ENCODE measurements at regions not wholly inside any gene's neighbourhood (a gene's known extent, or its start where the extent isn't known, plus 50 kb on each side); places are given as distances from the start of the nearest gene placed in this dataset.
"Not testable (repeated sequence)": the region's sequence is repeated elsewhere in the genome, so short reads cannot be mapped to it uniquely, and the experiment has no call there.

DNA sequence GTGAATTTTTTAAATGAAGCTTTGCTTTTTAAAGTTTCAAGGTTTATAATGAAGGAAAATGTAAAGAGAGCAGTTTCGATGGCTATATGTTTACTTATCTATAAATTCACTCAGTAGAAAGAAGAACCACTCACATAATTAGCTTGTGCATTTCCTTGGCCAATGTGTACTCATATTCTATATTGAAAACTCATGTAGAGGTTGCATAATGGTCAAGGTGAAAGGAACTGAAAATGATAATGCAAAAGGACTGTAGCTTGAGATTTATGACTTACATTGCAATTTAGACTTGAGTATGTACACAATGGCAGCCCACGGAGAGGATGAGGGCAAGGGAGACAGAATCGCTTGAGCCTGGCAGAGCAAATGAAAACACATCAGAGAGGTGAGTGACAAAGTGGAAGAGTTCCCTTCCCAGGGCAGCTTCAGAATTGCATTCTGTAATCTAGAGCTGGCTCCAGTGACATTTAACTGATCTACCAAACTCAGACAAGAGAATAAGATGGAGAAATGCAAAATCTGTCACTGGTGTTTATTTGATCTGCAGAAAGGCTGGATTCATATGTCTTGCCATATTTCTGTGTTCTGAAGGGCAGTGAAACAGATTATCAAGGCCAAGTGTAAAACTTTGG is 191.8 kb downstream of the TMEM200A start:
- no peak for DNase-seq (ENCODE audit: low read depth)

DNA sequence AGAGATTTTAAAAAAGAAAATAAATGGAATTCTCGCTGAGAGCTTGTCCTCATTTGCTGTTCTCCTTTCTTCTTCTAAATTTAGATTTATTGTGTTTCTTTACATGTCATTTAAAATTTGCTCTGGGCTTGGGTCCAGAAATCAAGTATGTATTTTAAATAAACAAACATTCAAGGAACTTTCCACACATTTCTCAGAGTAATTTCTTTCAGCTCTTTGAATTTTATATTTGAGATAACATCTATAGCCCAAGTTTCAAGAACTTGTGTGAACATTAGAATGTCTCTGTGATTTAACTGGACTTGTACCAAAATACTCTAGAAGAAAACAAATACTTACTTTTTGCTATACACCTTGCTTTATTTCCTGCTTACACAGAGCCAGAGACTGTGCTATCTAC is 192.3 kb downstream of the TMEM200A start:
- DNase-seq (ENCODE audit: low read depth): no peak

DNA sequence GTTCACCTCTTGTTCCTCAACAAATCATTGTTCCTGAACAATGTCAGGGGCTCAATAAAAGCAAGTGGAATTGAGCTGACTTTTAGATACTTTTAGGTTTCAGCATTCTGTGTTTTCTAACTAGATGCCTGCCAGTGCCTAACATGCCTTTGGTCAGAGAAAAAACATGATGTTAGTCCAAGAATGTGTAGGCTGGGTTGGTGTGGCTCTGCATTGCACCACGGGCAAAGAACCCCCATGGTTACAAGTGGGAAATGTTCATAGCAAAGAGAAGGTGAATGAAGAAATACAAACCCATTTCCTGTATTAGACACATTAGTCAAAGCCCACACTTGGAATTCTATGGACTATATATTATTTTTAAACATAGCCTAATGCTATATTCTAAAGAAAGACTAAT is 193.3 kb downstream of the TMEM200A start:
- DNase-seq (ENCODE audit: low read depth): no peak

DNA sequence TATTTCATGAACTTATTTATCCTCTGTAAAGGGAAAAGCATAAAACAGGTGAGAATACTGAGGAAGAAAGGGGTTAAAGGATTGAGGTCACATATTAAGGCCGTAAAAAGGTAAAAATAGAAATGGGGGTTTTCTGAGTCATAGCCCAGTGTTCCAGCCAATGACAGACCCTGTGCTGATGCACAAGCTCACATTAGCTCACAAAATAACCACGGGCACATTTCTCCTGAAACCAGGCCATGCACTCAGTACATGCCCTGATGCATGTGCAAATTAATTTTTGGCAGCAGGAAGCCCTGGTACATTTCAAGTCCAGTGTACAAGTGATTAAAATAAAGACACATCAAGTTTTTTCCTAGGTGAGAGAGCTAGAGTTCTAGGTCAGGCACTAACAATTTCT is 194.4 kb downstream of the TMEM200A start:
- DNase-seq (ENCODE audit: low read depth): peak; percentile 42

DNA sequence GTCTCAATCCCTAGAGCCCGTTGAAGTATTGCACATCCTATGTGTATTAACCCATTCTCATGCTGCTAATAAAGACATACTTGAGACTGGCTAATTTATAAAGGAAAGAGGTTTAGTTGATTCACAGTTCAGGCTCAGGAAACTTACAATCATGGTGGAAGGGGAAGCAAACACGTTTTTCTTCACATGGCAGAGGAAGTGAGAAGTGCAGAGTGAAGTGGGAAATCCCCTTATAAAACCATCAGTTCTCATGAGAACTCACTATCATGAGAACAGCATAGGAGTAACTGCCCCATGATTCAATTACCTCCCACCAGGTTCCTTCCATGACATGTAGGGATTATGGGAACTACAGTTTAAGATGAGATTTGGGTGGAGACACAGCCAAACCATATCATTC is 195.3 kb downstream of the TMEM200A start:
- DNase-seq (ENCODE audit: low read depth): not testable (repeated sequence)

DNA sequence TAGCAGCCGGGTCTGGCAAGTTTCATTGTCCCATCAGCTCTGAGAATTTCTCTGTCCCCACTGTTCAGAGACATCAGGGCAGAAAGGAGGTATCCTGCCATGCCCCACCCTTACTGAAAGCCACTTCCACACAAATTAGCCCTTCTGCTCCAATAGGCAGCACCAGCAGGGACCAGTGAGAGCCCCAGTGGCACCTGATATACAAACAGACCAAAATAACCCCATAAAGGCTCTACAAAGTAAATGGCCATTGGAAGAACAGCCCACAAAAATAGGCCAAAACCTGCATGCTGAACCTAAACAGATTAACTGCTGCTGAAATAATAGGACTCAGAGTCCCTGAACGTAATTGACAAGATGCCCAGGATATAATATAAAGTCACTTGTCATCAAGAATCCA is 199.9 kb downstream of the TMEM200A start:
- no peak for DNase-seq (ENCODE audit: low read depth)

DNA sequence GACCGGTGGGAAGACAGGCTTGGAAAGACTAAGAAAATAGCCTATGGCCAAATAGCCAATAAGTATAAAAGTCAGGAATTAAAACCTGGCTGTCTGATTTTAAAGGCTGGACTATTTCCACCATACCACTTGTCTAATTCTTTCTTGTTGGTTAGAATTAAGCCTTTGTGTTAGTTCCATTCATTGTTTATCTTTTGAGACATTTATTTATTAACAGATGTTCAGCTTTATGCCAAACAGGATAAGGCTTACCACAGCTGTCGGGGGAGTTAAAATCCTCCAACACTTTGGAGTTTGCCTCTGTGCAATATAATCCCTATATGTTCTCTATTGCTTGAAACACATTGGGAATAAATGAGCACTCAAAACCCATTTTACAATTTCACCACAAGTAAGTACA is 208.3 kb downstream of the TMEM200A start:
- DNase-seq (ENCODE audit: low read depth): no peak

DNA sequence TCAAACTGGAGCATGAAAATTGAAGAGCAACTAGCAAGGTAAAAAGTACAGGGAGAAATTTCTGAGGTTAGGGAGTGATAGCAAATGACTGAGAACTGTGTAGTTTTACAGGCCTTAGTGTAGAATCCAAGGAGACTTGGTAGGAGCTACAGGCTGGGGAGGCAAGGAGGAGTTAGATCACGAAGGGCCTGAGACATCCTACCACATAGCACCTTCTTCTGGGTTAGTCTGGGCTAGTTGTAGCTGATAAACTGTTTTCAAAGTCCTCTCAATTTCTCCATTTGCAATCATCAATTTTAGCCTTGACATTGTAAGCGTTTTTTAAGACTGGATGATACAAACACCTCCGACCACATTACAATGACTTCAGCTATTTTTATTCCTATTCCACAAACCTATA is 209.7 kb downstream of the TMEM200A start:
- no peak for DNase-seq (ENCODE audit: low read depth)

DNA sequence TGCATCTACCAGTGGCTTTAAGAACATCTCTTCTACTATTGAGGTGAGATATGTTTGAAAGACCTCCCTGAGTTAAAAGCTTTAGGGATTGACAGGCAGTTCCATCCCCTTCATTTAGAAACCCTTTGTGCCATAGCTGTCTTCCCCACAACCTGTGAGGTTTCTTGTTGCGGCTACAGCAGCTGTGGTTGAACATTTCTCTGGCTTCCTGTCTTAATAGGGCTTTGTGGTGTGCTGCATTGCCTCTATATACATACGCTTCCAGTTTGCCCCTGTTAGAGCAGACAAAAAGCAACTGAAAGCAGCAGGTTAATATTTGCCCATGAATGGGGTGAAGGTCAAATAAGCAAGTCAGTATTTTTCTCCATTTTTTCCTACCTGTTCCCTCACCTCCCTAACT is 210.2 kb downstream of the TMEM200A start:
- DNase-seq (ENCODE audit: low read depth): no peak

DNA sequence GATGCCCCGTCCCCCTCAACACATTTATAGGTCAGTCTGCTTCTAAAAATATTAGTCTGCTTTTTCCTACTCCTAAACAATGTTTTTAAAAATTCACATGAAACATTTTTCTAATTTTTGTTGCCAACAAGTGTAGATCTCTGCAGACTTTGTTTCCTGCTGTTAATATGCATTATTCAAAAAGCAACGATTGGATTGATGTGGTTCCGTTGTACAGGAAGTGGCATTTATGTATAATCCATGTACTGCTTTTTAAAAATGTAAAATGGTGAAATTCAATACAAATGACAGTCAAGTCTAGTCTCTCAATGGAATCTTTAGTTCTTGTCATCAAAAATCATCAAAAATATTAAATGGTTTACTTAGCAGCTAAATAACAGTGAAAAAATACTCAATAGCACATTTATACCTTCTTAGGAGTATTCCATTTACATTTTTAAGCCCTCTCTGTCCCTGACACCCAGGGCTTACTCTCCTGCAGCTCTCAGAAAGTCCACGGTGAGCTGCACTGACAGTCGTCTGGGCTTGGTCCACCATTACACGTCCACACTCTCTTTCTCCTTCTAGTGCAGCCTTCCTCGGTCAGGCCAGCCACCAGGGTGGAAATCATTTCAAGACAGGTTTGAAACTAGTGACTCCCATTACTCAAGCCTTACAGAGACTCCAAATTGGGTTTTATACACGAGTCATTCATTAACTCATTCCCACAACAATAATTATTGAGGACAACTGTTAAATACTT is 211.5 kb downstream of the TMEM200A start:
- DNase-seq (ENCODE audit: low read depth): no peak

DNA sequence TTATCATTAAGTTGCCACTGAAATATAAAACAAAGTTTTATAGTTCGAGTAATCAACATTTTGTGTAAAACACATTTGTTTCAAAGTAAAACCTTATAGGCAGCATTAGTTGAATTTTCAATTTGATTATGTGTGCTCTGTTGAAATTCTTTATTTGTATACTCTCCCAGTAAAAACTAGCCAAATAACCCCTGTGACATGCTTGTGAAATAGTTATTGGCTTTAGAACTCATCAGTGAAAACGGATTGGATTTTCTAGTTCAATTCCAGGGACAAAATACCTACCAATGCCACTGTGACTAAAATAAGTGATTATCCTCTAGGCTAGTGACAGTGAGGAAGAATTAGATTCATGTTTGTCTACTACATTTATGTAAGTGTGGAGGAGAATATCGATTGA is 212.9 kb downstream of the TMEM200A start:
- no peak for DNase-seq (ENCODE audit: low read depth)

DNA sequence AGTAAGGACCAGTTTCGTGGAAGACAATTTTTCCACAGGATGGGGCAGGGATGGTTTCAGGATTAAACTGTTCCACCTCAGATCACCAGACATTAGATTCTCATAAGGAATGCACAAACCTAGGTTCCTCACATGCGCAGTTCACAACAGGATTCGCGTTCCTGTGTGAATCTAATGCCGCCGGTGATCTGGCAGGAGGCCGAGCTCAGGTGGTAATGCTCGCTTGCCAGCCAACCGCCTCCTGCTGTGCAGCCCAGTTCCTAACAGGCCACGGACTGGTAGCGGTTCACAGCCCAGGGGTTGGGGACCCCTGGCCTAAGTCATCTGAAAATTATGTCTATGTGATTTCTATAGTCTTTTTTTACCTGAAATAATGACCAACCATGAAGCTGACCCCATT is 217.5 kb downstream of the TMEM200A start:
- DNase-seq (ENCODE audit: low read depth): no peak

DNA sequence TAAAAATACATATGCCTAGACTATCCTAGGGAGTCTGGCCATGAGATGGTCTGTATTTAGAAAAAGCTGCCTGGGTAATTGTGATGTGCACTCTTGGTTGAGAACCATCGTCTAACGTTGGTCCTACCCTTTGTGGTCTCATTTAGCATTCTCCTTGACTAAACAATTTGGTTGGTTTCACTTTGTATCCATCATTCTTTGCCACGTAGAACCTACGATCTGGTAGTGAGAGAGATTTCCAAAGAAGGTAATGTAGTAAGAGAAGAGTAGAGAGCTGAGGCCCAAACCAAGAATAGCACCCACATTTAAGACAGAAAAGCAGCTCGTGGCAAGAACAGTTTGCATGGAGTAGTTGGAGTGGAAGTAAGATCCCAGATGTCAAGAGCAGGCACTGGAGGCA is 219.8 kb downstream of the TMEM200A start:
- DNase-seq (ENCODE audit: low read depth): no peak

DNA sequence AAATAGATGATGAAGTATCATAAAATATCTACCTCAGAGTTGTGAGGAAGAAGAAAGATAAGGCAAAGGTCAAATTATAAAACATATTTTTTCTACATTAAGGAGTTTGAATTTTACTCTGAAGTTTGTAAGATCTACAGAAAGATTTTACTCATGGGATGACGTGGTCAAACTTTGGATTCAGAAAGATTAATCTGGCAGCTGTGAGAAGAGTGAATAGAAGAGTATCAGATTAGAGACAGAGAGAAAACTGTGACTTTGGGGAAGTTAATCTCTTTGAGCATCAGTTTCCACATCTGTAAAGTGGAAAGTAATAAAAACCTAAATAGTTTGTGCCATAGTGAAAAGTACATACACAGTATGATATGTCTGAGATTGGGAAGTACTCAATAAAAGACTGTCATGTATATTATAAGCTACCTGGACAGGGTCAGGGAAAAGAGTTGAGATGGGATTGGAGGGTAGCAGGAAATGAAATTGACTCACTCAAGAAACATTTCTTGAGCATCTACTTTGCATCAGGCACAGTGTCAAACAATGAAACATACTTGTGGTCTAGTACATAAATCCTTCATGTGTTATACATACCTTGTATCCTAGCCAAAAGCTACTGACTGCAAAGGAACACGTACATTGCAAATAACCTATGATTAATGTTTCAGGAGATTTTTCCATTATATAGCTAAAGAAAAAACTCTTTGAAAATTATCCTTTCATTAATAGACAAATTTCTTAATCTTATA is 222.1 kb downstream of the TMEM200A start:
- DNase-seq (ENCODE audit: low read depth): peak; percentile 91

DNA sequence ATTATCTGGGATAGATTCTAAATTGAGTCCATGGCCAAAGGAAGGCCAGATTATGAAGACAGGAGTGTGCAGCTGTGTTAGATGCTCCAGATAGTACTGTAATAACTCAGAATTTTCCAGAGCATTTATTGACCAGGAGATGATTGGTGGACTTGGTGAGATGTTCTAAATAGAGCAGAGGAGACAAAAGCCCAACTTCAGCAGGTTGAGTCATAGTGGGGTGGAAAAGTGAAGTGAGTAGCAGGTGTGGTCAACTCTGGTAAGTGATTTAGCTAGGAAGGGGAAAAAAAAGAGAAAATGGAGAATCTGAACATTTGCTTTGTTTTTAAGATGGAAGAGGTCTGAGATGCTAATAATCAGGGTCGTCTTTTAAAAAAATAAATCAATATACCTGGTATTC is 227.4 kb downstream of the TMEM200A start:
- no peak for DNase-seq (ENCODE audit: low read depth)

DNA sequence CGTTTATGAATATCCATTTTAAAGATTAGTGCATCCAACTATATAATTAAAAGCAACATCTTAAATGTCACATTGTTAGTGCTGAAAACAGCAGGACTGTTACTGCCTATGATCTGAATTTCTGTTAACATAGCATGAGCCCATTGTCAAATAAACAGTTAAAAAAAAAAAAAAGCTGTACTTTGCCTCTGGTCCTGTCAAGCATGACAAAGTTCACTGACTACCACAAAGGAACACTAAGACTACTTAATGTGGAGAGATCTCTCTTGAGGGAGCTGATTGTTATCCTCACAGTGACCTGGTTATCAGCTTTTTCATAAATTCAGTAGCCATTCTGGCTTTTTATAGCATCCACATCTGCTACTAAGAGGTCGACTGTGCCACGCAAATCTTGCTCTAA is 228.1 kb downstream of the TMEM200A start:
- DNase-seq (ENCODE audit: low read depth): no peak

DNA sequence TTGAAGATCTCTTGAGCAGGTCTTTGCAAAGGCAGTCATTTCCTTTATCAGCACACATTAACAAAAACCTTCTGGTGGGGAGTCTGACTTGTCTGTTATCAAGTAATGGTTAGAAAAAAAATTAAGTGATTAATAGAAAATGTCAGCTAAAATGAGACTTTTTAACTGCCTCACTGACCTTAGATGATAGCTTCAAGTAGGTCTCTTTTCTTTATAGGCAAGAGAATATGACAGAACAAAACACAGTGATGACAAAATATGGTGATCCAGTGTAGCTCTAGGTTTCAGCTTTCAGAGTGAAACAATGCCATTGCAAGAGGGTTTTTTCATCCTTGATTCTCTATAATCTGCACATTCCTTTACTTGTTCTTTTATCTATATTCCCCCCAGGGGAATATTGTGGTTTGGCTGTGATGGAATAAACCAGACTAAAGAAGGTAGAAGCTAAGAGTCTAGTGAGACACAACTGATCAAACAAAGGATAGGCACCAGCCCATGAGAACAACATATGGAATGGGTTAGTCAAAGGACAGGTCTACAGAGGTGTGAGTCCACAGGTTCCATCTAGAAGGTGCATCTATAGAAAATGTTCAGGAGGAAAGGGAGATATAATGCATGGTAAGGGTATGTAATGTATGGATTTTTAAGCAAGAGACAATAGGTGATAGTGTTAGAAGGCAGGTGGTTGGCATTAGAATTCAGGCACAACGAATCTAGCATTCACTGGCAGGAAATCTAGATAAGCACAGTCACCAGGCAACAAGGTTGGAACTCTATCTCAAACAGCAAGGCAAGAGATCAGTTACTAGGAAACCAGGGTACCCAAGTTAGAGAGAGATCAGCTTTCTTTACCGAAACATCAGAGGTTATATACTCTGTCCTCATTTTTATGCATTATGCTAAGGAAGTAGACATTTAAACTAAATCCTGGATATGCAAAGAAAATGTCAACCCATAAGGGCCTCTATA is 228.9 kb upstream of the SMLR1 start:
- DNase-seq (ENCODE audit: low read depth): no peak

DNA sequence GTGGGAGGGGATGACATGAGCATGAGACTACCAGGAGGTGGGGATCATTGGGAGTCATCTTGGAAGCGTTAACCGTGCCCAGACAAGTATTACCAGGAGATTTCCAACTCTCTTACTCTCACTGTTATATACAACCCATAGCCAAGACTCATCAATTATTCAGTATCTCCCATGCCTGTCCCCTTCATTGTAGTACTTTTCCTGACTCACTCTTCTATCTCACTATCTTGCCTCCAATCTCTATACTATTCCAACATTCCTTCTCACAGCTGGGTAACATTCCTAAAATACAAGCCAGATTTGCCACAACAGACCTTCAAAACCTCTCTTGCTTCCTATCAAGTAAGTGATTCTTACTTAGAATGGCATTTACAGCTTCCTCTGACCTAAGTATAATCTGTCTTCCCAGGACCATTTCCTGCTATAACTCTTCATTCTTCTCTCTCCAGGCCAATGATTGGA is 226.3 kb upstream of the SMLR1 start:
- DNase-seq (ENCODE audit: low read depth): peak; percentile 85

DNA sequence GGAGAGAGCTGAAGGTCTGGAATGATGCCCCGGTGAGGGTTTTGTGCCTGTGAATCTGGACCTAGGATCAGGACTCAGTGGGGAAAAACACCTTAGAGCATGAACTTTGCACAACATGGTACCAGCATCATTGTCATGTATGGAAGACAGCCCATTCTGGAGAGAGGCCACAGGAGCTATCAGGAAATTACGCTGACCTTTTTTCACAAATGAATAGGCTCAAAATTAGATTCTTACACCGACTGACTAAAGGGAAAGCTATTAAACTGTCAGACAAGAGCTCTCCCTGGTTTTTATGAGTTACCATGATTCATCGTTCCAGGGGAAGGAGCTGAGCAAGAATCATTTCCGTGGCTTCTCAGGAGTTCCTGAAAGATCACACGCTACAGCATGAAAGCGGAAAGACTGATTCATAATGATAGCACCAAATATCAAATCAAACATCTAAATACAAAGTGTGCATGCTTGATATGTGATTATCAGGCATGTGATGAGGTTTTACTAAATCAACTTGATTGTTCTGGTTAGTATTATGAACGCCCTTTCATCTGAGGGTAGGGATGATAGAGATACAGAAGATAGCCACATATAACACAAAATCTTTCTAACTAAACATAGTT is 224.9 kb upstream of the SMLR1 start:
- peak; percentile 99 for DNase-seq (ENCODE audit: low read depth)

DNA sequence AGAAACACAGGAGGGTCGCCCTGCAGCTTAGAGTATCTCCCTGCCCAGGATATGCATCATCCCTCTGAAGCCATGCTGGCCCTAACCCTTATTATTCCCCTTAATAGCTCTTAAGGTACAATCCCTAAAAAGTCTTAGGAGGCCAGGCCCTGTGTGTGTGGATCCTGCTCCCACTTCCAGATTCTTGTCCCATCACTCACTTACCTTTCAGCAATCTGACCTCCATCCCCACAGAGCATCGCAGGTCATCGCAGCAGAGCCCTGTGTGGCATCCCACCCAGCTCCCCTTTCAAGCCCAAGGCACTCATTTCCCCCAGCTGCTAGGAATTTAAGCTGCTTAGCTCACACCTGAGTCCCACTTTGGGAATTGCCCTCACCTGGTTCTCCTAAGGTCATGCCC is 223.8 kb upstream of the SMLR1 start:
- no peak for DNase-seq (ENCODE audit: low read depth)

DNA sequence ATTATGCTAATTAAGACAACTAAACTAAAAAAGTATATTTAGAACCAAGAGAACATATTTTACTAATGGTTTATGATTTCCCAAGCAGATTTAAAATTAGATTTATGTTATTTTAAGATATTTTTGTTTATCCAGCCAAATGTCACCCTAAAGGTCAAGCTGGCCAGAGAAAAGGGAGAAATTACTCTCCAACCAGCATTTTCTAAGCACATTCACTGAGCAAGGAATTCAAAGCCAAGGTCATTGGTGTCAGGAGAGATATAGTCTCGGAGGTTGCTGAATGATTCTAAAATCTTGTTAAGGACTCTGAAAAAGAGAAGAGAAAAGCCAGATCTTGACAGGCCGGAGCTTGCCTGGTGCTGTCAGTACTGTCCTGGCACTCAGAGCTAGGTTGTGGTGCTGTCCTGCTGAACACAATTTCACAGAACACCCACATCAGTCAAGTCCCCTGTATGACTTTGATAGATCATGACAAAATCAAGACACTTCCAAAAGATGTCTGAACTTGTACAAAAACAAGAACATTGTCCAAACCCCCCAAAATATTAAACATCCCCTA is 222.3 kb upstream of the SMLR1 start:
- no peak for DNase-seq (ENCODE audit: low read depth)
